WERI-Rb-1 (cell line): ENCODE measurements at regions not wholly inside any gene's neighbourhood (a gene's known extent, or its start where the extent isn't known, plus 50 kb on each side); places are given as distances from the start of the nearest gene placed in this dataset.

Source experiments
- DNase-seq: peaks from one replicate; pipeline ENCODE4 v3.0.0-alpha.2; 2020
- H3K27ac ChIP-seq: fragments of 250-450 bp; sonication (Bioruptor Pico); 2 replicates; pipeline ENCODE4 v1.5.1; 2020; ENCODE audit warnings: mild to moderate bottlenecking, moderate library complexity
- H3K27me3 ChIP-seq: fragments of 250-450 bp; sonication (Bioruptor Pico); 2 replicates; pipeline ENCODE4 v1.5.1; 2021; ENCODE audit warnings: mild to moderate bottlenecking, low read depth, moderate library complexity; ENCODE audit not compliant: insufficient read depth, severe bottlenecking
- H3K36me3 ChIP-seq: fragments of 250-450 bp; sonication (Bioruptor Pico); 2 replicates; pipeline ENCODE4 v1.5.1; 2020; ENCODE audit warnings: mild to moderate bottlenecking, moderate library complexity
- H3K4me3 ChIP-seq: 2 replicates; pipeline ENCODE4 v1.5.1; 2011; ENCODE audit warnings: low read depth, mild to moderate bottlenecking, control low read depth, low read length
- H3K9me3 ChIP-seq: fragments of 250-450 bp; sonication (Bioruptor Pico); 2 replicates; pipeline ENCODE4 v1.5.1; 2021; ENCODE audit warnings: mild to moderate bottlenecking, moderate library complexity; ENCODE audit not compliant: severe bottlenecking
- TF ChIP-seq, protein P1 (sequence below): IDR thresholded peaks from 2 replicates; pipeline ENCODE4 v1.5.1; 2011; ENCODE audit warnings: low read depth, mild to moderate bottlenecking, control low read depth, inconsistent platforms, low read length

DNA sequence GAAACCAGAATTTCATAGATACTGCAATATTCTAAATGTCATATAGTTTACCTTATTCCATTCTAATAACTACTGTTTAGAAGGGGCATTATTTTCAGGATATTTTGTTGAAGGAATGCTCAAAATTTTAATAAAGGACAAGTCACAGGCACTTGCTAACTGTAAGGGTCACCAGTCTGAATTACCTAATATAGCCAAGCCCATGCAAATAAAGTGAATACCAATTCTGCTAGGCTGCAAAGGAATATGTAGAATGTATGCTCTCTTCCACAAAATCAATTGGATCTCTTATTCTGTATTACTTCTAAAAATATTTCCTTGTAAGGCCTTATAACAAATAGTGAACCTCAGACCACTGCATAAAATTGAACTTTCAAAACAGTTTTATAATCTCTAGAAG, 52.3 kb upstream of the FAT4 start:
- no peaks in the 10 kb centered on the region for H3K27me3 ChIP-seq
- no peak overlapping the region for H3K4me3 ChIP-seq
- H3K27ac ChIP-seq = no peak overlapping the region
- no peaks in the 10 kb centered on the region for H3K36me3 ChIP-seq
- H3K9me3 ChIP-seq = no peaks in the 10 kb centered on the region
- DNase-seq = no peak
- TF ChIP-seq, protein P1, sequence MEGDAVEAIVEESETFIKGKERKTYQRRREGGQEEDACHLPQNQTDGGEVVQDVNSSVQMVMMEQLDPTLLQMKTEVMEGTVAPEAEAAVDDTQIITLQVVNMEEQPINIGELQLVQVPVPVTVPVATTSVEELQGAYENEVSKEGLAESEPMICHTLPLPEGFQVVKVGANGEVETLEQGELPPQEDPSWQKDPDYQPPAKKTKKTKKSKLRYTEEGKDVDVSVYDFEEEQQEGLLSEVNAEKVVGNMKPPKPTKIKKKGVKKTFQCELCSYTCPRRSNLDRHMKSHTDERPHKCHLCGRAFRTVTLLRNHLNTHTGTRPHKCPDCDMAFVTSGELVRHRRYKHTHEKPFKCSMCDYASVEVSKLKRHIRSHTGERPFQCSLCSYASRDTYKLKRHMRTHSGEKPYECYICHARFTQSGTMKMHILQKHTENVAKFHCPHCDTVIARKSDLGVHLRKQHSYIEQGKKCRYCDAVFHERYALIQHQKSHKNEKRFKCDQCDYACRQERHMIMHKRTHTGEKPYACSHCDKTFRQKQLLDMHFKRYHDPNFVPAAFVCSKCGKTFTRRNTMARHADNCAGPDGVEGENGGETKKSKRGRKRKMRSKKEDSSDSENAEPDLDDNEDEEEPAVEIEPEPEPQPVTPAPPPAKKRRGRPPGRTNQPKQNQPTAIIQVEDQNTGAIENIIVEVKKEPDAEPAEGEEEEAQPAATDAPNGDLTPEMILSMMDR = no peak

DNA sequence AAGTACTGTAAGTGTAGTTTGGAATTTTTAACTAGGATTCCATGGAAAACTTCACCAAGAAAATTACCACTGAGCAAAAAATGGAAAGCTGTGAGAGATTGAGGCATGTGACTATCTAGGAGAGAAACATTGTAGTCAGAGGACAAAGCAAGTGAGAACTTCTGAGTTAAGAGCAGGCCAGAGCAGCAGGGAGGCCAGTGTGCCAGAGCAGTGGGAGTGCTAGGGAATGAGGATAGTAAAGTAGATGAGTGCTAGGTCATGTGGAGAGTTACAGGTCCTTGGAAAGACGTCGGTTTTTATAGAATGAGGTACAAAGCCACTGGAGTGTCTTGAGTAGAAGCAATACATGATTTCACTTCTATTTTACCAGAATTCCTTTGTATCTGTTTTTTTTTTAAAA, 52.7 kb upstream of the FAT4 start:
- Histone ChIP-seq H3K9me3 (no peaks in the 10 kb centered on the region), H3K27me3 (no peaks in the 10 kb centered on the region), H3K36me3 (no peaks in the 10 kb centered on the region), H3K4me3 (no peak overlapping the region), H3K27ac (no peak overlapping the region)
- no peak for DNase-seq
- TF ChIP-seq, protein P1 = no peak

DNA sequence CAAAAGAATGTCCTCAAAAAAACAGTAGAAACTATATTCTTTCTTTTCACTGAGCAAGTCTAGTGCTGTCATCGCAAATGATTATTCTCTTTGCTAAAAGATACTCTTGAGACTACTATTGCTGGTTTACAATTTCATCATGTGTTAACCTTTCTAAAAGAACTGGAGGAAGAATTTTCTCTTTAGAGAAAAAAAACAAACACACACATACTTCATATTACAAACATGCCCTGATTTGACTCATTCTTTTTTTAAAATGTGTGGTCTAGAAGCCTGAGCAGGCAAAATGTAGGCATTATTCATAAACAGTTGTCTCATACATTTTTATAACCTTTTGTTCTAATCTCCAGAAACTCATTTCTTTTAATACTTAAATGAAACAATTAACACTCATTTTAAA, 60.6 kb upstream of the FAT4 start:
- Histone ChIP-seq H3K9me3 (no peaks in the 10 kb centered on the region), H3K36me3 (no peaks in the 10 kb centered on the region), H3K4me3 (no peak overlapping the region), H3K27me3 (no peaks in the 10 kb centered on the region), H3K27ac (no peak overlapping the region)
- no peak for DNase-seq
- TF ChIP-seq, protein P1 = no peak

DNA sequence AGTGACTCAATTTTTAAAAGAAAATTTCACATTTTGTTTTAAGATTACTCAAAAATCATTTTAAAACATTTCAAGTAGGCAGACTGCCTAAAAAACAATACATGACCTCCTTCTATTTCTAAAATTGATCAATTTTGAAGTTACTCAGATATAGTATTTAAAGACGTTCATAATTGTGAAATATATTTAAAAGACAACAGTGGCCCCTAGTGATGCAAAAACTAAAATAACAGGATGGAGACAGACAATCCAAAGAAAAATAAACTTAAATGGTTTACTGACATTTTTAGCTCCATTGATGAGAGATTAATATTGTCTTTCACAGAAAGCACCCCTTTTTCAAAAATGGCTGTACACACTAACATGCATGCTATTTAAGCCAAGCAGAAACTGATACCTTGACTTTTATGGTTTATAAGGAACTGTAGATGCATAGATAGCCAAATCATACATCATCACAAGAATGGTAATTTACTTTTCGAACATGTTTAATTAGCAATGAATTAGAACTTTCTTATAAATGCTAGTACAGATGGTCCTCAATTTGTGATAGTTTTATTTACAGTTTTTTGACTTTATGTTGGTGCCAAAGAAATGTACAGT, 69.8 kb upstream of the FAT4 start:
- Histone ChIP-seq H3K27me3 (no peaks in the 10 kb centered on the region), H3K36me3 (no peaks in the 10 kb centered on the region), H3K9me3 (no peaks in the 10 kb centered on the region), H3K4me3 (no peak overlapping the region), H3K27ac (no peak overlapping the region)
- no peak for DNase-seq
- TF ChIP-seq, protein P1 = no peak

DNA sequence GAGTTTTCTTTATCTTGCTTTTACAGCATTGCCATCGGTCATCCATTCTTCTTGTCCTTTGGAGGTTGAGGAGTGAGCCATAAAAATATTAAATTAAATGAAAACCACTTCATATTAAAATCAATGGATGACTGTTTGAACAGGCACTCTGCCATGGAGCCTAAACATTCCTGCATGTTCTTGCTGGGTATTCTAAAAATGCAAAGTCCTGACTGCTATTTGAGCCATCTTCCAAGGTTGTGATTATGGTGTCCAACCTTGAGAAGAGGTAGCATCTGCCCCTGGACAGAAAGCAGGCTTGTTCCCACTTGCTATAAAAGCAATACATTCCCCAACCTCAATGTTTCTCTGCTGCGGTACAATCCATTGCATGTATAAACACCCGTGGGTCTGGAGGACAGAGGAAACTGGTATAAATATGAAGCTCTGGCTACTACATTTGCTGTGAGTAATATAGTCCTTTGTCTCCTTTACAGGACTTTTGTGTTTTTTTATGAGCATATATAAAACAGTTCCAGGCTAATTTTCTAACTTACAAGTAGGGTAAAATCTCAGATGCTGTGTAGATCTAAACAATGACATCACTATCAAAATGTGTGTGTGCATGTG, 70.9 kb upstream of the FAT4 start:
- no peak overlapping the region for H3K4me3 ChIP-seq
- no peak for DNase-seq
- H3K27ac ChIP-seq = no peak overlapping the region

More for the DNA sequence above, 70.9 kb upstream of the FAT4 start:
- Histone ChIP-seq H3K36me3 (no peaks in the 10 kb centered on the region), H3K9me3 (no peaks in the 10 kb centered on the region), H3K27me3 (no peaks in the 10 kb centered on the region)
- TF ChIP-seq, protein P1 = no peak
